WTC11 (cell line): ENCODE measurements at regions not wholly inside any gene's neighbourhood (a gene's known extent, or its start where the extent isn't known, plus 50 kb on each side); places are given as distances from the start of the nearest gene placed in this dataset.

Source experiments
- ATAC-seq: fragments of 200-7000 bp; cut with Tn5 transposase; 2 replicates; pipeline ENCODE4 v1.10.0; 2021; ENCODE audit warnings: mild to moderate bottlenecking, moderate library complexity
- CTCF ChIA-PET: fragments of 300-600 bp; sonication (Branson Sonifier 250); formaldehyde crosslinking; loops from one replicate; lab custom pipeline; 2021; ENCODE audit warnings: antibody characterized with exemption; lab: Charles Lee
- POLR2A ChIA-PET: fragments of 350-600 bp; sonication (Branson Sonifier 250); formaldehyde crosslinking; loops from one replicate; lab custom pipeline; 2021; ENCODE audit warnings: antibody characterized with exemption; lab: Charles Lee
- DNase-seq: peaks from one replicate; pipeline ENCODE4 v3.0.0; 2021; ENCODE audit warnings: low spot score
- H3K27ac Mint-ChIP-seq: 2 replicates; pipeline ENCODE4 v1.8.0; 2021; ENCODE audit warnings: mixed read lengths
- H3K27me3 Mint-ChIP-seq: 2 replicates; pipeline ENCODE4 v1.8.0; 2021; ENCODE audit warnings: low read depth, mild to moderate bottlenecking, moderate library complexity, mixed read lengths
- H3K36me3 Mint-ChIP-seq: 2 replicates; pipeline ENCODE4 v1.8.0; 2021; ENCODE audit warnings: mixed read lengths
- H3K4me1 Mint-ChIP-seq: 2 replicates; pipeline ENCODE4 v1.8.0; 2022; ENCODE audit warnings: mixed read lengths
- H3K4me3 Mint-ChIP-seq: 2 replicates; pipeline ENCODE4 v1.8.0; 2021; ENCODE audit warnings: mild to moderate bottlenecking, moderate library complexity, mixed read lengths
- H3K9me3 Mint-ChIP-seq: 2 replicates; pipeline ENCODE4 v1.8.0; 2021; ENCODE audit warnings: mixed read lengths
- ATF6 ChIP-seq: sonication (generic); formaldehyde crosslinking; IDR thresholded peaks from 2 replicates; pipeline ENCODE4 v1.8.1; 2023; ENCODE audit warnings: mild to moderate bottlenecking, missing genetic modification reagents
- CDX4 ChIP-seq: fragments of 250-450 bp; sonication (Bioruptor Pico); IDR thresholded peaks from 2 replicates; pipeline ENCODE4 v1.9.0; 2021; ENCODE audit warnings: moderate library complexity, mild to moderate bottlenecking, inconsistent platforms, borderline replicate concordance
- E2F4 ChIP-seq: sonication (generic); formaldehyde crosslinking; IDR thresholded peaks from 2 replicates; pipeline ENCODE4 v1.8.1; 2022; ENCODE audit warnings: low read depth, mild to moderate bottlenecking, moderate library complexity, missing genetic modification reagents, borderline replicate concordance
- ESRRA ChIP-seq: sonication (generic); formaldehyde crosslinking; IDR thresholded peaks from 2 replicates; pipeline ENCODE4 v1.8.1; 2022; ENCODE audit warnings: mild to moderate bottlenecking, missing genetic modification reagents, borderline replicate concordance
- ETV6 ChIP-seq: sonication (generic); formaldehyde crosslinking; IDR thresholded peaks from 2 replicates; pipeline ENCODE4 v1.8.1; 2022; ENCODE audit warnings: mild to moderate bottlenecking, missing genetic modification reagents
- FOXP1 ChIP-seq: sonication (generic); formaldehyde crosslinking; IDR thresholded peaks from 2 replicates; pipeline ENCODE4 v1.8.0; 2022; ENCODE audit warnings: missing genetic modification reagents, mild to moderate bottlenecking, moderate library complexity, borderline replicate concordance
- HMGXB4 ChIP-seq: sonication (generic); formaldehyde crosslinking; IDR thresholded peaks from 2 replicates; pipeline ENCODE4 v1.8.1; 2023; ENCODE audit warnings: mild to moderate bottlenecking, moderate library complexity, missing genetic modification reagents
- MYBL2 ChIP-seq: sonication (generic); formaldehyde crosslinking; IDR thresholded peaks from 2 replicates; pipeline ENCODE4 v1.8.1; 2023; ENCODE audit warnings: mild to moderate bottlenecking, moderate library complexity, missing genetic modification reagents
- NFATC4 ChIP-seq: fragments of 250-450 bp; sonication (Bioruptor Pico); IDR thresholded peaks from 2 replicates; pipeline ENCODE4 v1.9.0; 2021; ENCODE audit warnings: mild to moderate bottlenecking
- NFYB ChIP-seq: sonication (generic); formaldehyde crosslinking; conservative IDR thresholded peaks from 2 replicates; pipeline ENCODE4 v1.8.0; 2022; ENCODE audit warnings: low read depth, missing genetic modification reagents
- SMAD4 ChIP-seq: sonication (generic); formaldehyde crosslinking; IDR thresholded peaks from 2 replicates; pipeline ENCODE4 v1.8.0; 2022; ENCODE audit warnings: mild to moderate bottlenecking, missing genetic modification reagents
- SP1 ChIP-seq: sonication (generic); formaldehyde crosslinking; conservative IDR thresholded peaks from 2 replicates; pipeline ENCODE4 v1.8.1; 2022; ENCODE audit warnings: missing genetic modification reagents
- TEAD1 ChIP-seq: sonication (generic); formaldehyde crosslinking; IDR thresholded peaks from 2 replicates; pipeline ENCODE4 v1.8.0; 2022; ENCODE audit warnings: mild to moderate bottlenecking, missing genetic modification reagents
- TP53 ChIP-seq: sonication (generic); formaldehyde crosslinking; IDR thresholded peaks from 2 replicates; pipeline ENCODE4 v1.8.1; 2023; ENCODE audit warnings: mild to moderate bottlenecking, missing genetic modification reagents
- ZNF138 ChIP-seq: sonication (generic); formaldehyde crosslinking; conservative IDR thresholded peaks from 2 replicates; pipeline ENCODE4 v1.8.1; 2022; ENCODE audit warnings: mild to moderate bottlenecking, moderate library complexity, missing genetic modification reagents
- ZNF232 ChIP-seq: sonication (generic); formaldehyde crosslinking; IDR thresholded peaks from 2 replicates; pipeline ENCODE4 v1.8.0; 2022; ENCODE audit warnings: mild to moderate bottlenecking, missing genetic modification reagents
- ZNF263 ChIP-seq: sonication (generic); formaldehyde crosslinking; IDR thresholded peaks from 2 replicates; pipeline ENCODE4 v1.8.1; 2022; ENCODE audit warnings: low read depth, mild to moderate bottlenecking, moderate library complexity, missing genetic modification reagents
- ZNF416 ChIP-seq: fragments of 250-450 bp; sonication (Bioruptor Pico); IDR thresholded peaks from 2 replicates; pipeline ENCODE4 v1.9.0; 2021; ENCODE audit warnings: mild to moderate bottlenecking, inconsistent platforms
- TF ChIP-seq, protein P1 (sequence below): fragments of 250-450 bp; sonication (Bioruptor Pico); IDR thresholded peaks from 2 replicates; pipeline ENCODE4 v1.9.0; 2021; ENCODE audit warnings: mild to moderate bottlenecking
- TF ChIP-seq, protein P2 (sequence below): sonication (generic); formaldehyde crosslinking; IDR thresholded peaks from 2 replicates; pipeline ENCODE4 v1.8.0; 2022; ENCODE audit warnings: mild to moderate bottlenecking, missing genetic modification reagents
- TF ChIP-seq, protein P3 (sequence below): fragments of 250-450 bp; sonication (Bioruptor Pico); IDR thresholded peaks from 2 replicates; pipeline ENCODE4 v1.8.0; 2021; ENCODE audit warnings: mild to moderate bottlenecking
- TF ChIP-seq, protein P4 (sequence below): sonication (generic); formaldehyde crosslinking; IDR thresholded peaks from 2 replicates; pipeline ENCODE4 v1.8.0; 2023; ENCODE audit warnings: missing genetic modification reagents

- no peak for TF ChIP-seq HMGXB4 (CRISPR knock-in tag)
- no peak for TF ChIP-seq SMAD4
- no peak for TF ChIP-seq TP53
- no peak for TF ChIP-seq NFATC4 (CRISPR knock-in tag)
- TF ChIP-seq MYBL2 (CRISPR knock-in tag) = no peak
These were observed 421.4 kb upstream of the KLHL1 start (continued) for GRCh38 chr13:70529652-70530051.

GRCh38 chr13:70527599-70527998 is 419.3 kb upstream of the KLHL1 start:
- no peak for ATAC-seq
- TF ChIP-seq FOXP1 (no peak), ZNF416 (CRISPR knock-in tag) (no peak), CDX4 (CRISPR knock-in tag) (no peak), ZNF138 (CRISPR knock-in tag) (no peak), NFYB (CRISPR knock-in tag) (no peak), ZNF232 (CRISPR knock-in tag) (no peak), E2F4 (CRISPR knock-in tag) (no peak), ATF6 (no peak), ZNF263 (no peak), SP1 (CRISPR knock-in tag) (no peak), TEAD1 (no peak), ETV6 (CRISPR knock-in tag) (no peak), ESRRA (CRISPR knock-in tag) (no peak)
- TF ChIP-seq, protein P1, sequence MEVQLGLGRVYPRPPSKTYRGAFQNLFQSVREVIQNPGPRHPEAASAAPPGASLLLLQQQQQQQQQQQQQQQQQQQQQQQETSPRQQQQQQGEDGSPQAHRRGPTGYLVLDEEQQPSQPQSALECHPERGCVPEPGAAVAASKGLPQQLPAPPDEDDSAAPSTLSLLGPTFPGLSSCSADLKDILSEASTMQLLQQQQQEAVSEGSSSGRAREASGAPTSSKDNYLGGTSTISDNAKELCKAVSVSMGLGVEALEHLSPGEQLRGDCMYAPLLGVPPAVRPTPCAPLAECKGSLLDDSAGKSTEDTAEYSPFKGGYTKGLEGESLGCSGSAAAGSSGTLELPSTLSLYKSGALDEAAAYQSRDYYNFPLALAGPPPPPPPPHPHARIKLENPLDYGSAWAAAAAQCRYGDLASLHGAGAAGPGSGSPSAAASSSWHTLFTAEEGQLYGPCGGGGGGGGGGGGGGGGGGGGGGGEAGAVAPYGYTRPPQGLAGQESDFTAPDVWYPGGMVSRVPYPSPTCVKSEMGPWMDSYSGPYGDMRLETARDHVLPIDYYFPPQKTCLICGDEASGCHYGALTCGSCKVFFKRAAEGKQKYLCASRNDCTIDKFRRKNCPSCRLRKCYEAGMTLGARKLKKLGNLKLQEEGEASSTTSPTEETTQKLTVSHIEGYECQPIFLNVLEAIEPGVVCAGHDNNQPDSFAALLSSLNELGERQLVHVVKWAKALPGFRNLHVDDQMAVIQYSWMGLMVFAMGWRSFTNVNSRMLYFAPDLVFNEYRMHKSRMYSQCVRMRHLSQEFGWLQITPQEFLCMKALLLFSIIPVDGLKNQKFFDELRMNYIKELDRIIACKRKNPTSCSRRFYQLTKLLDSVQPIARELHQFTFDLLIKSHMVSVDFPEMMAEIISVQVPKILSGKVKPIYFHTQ (CRISPR knock-in tag) = no peak
- TF ChIP-seq, protein P2, sequence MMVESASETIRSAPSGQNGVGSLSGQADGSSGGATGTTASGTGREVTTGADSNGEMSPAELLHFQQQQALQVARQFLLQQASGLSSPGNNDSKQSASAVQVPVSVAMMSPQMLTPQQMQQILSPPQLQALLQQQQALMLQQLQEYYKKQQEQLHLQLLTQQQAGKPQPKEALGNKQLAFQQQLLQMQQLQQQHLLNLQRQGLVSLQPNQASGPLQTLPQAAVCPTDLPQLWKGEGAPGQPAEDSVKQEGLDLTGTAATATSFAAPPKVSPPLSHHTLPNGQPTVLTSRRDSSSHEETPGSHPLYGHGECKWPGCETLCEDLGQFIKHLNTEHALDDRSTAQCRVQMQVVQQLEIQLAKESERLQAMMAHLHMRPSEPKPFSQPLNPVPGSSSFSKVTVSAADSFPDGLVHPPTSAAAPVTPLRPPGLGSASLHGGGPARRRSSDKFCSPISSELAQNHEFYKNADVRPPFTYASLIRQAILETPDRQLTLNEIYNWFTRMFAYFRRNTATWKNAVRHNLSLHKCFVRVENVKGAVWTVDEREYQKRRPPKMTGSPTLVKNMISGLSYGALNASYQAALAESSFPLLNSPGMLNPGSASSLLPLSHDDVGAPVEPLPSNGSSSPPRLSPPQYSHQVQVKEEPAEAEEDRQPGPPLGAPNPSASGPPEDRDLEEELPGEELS (CRISPR knock-in tag) = no peak
- TF ChIP-seq, protein P3, sequence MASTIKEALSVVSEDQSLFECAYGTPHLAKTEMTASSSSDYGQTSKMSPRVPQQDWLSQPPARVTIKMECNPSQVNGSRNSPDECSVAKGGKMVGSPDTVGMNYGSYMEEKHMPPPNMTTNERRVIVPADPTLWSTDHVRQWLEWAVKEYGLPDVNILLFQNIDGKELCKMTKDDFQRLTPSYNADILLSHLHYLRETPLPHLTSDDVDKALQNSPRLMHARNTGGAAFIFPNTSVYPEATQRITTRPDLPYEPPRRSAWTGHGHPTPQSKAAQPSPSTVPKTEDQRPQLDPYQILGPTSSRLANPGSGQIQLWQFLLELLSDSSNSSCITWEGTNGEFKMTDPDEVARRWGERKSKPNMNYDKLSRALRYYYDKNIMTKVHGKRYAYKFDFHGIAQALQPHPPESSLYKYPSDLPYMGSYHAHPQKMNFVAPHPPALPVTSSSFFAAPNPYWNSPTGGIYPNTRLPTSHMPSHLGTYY = no peak
- TF ChIP-seq, protein P4, sequence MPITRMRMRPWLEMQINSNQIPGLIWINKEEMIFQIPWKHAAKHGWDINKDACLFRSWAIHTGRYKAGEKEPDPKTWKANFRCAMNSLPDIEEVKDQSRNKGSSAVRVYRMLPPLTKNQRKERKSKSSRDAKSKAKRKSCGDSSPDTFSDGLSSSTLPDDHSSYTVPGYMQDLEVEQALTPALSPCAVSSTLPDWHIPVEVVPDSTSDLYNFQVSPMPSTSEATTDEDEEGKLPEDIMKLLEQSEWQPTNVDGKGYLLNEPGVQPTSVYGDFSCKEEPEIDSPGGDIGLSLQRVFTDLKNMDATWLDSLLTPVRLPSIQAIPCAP (CRISPR knock-in tag) = no peak
- TF ChIP-seq, all 79 proteins: peak for 0
- no peaks in the 10 kb centered on the region for H3K9me3 Mint-ChIP-seq
- no peak overlapping the region for H3K4me3 Mint-ChIP-seq
- H3K27ac Mint-ChIP-seq = no peak overlapping the region
- POLR2A ChIA-PET = no interaction called here
- 0 out of 2 replicates have a peak, but pooled peaks cover 3% of the 10 kb centered on the region for H3K4me1 Mint-ChIP-seq
- H3K27me3 Mint-ChIP-seq = no peaks in the 10 kb centered on the region
- CTCF ChIA-PET = no interaction called here
- DNase-seq = no peak
- no peaks in the 10 kb centered on the region for H3K36me3 Mint-ChIP-seq
